ENCODE measurements at regions not wholly inside any gene's neighbourhood (a gene's known extent, or its start where the extent isn't known, plus 50 kb on each side); places are given as distances from the start of the nearest gene placed in this dataset.

DNA sequence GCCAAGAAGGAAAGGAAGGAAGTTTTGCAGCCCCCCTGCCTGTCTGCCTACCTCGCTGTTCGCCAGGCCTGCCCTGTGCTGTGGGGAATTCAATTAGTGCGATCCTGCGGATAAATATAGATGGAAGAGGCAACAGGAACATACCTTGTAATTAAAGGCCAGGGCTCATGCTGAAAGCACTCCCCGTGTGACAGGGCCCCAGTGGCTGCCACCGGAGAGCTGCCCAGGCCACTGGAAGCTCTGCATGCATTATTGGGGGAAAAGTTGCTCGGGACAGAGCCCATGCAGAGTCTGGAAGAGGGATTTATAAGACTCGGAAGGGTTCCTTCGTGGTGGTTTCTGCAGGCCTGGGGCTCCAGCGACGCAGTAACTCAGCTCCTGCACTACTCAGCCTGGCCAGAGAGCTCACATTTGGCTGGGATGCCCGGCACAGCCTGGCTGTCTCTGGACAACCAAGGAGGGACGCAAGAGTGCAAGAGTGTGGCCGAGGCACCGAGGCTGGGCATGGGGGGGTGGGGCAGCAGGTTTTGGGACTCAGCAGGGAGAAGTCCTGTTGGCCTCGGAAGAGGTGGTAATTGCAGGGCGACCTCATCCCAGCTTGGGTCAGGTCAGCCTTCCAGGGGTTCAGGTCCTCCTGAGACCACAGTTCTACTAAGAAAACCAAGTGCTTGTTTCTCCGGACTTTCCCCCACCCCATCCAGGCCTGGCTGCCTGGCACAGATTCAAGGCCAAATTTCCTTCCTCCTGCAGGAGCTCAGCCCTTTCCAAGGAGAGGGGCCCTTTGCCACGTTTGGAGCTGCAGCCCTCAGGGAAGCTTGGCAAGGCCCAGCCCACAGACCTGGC, 68.1 kb upstream of the GGTA1 start:
- no peak overlapping the region for H3K27ac ChIP-seq
- in situ Hi-C loops (cut with HindIII; ENCODE audit: low pct_ligation_motif_present, low sequenced_read_pairs), result loop anchor here (25.0 kb wide), 1 partner anchor 420 kb away; no protein-coding TSS in a partner anchor
- TF ChIP-seq, protein P1, sequence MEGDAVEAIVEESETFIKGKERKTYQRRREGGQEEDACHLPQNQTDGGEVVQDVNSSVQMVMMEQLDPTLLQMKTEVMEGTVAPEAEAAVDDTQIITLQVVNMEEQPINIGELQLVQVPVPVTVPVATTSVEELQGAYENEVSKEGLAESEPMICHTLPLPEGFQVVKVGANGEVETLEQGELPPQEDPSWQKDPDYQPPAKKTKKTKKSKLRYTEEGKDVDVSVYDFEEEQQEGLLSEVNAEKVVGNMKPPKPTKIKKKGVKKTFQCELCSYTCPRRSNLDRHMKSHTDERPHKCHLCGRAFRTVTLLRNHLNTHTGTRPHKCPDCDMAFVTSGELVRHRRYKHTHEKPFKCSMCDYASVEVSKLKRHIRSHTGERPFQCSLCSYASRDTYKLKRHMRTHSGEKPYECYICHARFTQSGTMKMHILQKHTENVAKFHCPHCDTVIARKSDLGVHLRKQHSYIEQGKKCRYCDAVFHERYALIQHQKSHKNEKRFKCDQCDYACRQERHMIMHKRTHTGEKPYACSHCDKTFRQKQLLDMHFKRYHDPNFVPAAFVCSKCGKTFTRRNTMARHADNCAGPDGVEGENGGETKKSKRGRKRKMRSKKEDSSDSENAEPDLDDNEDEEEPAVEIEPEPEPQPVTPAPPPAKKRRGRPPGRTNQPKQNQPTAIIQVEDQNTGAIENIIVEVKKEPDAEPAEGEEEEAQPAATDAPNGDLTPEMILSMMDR (IDR thresholded peaks at IDR 0.05; ENCODE audit: low read depth, low read length, missing control alignments), result peak; percentile 13
- peak overlapping the region; percentile 29 for H3K4me3 ChIP-seq (ENCODE audit: low read depth, low read length)
- no peaks in the 10 kb centered on the region for H3K36me3 ChIP-seq (replicated peaks)
- H3K27me3 ChIP-seq (replicated peaks), result no peaks in the 10 kb centered on the region
- no peak for DNase-seq

DNA sequence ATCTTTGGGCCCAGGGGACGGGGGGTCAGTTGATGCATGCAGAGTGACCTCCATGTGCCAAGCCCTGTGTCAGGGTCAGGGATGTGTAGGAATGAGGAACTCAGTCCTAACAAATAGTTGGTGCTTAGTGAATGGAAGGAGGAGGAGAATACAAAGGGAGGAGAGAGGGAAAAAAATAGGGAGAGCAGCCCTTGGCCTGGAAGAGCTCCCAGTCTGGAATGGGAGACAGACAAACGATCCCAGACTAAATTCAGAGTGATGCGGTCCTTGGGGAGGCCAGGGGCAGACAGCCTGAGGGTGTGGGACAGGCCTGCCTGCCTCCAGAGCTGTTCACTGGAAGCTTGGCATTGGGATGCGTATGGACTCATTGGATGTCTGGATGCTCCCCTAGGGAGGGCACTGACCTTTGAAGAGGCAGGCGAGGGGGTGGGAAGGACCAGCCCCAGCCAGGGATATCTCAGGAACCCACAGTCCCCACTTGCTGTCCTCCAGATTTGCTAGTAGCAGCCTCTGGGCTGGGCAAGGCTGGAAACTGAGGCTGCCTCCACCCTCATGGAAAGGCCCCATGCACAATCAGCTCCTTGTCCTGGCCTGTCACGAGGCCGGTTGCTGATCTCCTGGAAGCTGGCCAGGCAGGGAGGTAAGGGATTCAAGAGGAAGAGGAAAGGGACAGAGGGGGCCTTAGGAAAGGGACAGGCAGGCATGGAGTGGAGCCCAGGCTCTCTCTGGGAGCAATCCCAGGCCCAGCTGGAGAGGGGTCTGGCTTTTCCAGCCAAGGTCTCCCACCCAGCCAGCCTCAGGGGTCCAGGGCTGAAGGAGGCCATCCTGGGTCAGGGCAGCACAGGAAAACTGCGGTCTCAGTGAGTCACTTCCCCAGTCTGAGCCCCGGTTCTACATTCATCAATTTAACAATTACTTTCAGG, 69.0 kb upstream of the GGTA1 start:
- TF ChIP-seq, protein P1 (IDR thresholded peaks at IDR 0.05; ENCODE audit: low read depth, low read length, missing control alignments), result no peak
- H3K36me3 ChIP-seq (replicated peaks), result no peaks in the 10 kb centered on the region
- no peak for DNase-seq
- no peaks in the 10 kb centered on the region for H3K27me3 ChIP-seq (replicated peaks)
- no peak overlapping the region for H3K27ac ChIP-seq
- no peak overlapping the region for H3K4me3 ChIP-seq (ENCODE audit: low read depth, low read length)
- in situ Hi-C loops (cut with HindIII; ENCODE audit: low pct_ligation_motif_present, low sequenced_read_pairs), result loop anchor here (25.0 kb wide), 1 partner anchor 419 kb away; no protein-coding TSS in a partner anchor

DNA sequence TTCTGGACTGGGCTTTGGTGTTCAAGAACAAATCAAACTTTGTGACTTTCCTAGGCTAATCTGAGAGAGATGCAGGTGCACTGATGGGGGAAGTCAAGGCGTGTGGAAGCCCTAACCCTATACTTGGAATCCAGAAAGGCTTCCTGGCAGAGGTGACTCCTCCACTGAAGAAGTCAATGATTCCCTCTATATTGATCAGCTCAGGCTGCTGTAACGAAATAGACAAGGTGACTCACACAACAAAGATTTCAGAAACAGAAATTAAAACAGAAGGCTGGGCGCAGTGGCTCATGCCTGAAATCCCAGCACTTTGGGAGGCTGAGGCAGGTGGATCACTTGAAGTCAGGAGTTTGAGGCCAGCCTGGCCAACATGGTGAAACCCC, 69.6 kb upstream of the GGTA1 start:
- no peak overlapping the region for H3K4me3 ChIP-seq (ENCODE audit: low read depth, low read length)
- TF ChIP-seq, protein P1 (IDR thresholded peaks at IDR 0.05; ENCODE audit: low read depth, low read length, missing control alignments), result no peak
- no peak for DNase-seq
- no peaks in the 10 kb centered on the region for H3K27me3 ChIP-seq (replicated peaks)
- in situ Hi-C loops (cut with HindIII; ENCODE audit: low pct_ligation_motif_present, low sequenced_read_pairs), result loop anchor here (25.0 kb wide), 1 partner anchor 418 kb away; no protein-coding TSS in a partner anchor
- no peak overlapping the region for H3K27ac ChIP-seq
- H3K36me3 ChIP-seq (replicated peaks), result no peaks in the 10 kb centered on the region

DNA sequence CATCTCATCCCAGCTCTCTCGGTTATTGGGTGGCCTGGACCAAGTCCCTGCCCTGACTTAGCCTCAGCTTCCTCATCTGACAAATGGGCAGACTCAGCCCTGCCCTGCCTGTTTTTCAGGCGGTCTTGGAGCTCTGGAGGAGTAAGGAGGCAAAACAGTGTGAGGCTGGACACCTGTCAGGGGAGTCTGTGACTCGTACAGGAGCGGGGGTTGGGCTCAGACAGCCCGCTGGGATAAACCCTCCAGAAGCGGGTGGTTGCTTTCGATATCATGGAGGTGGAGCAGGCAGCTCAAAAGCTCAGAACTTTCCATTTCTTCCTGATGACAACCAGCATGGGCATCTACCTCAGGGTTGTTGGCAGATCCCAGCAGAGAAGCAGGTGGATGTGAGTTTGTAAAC, 72.9 kb upstream of the GGTA1 start:
- Histone ChIP-seq H3K27me3 (replicated peaks) (no peaks in the 10 kb centered on the region), H3K36me3 (replicated peaks) (no peaks in the 10 kb centered on the region), H3K4me3 (ENCODE audit: low read depth, low read length) (no peak overlapping the region), H3K27ac (no peak overlapping the region)
- in situ Hi-C loops (cut with HindIII; ENCODE audit: low pct_ligation_motif_present, low sequenced_read_pairs), result loop anchor here (25.0 kb wide), 1 partner anchor 415 kb away; no protein-coding TSS in a partner anchor
- TF ChIP-seq, protein P1 (IDR thresholded peaks at IDR 0.05; ENCODE audit: low read depth, low read length, missing control alignments), result no peak
- DNase-seq, result no peak

DNA sequence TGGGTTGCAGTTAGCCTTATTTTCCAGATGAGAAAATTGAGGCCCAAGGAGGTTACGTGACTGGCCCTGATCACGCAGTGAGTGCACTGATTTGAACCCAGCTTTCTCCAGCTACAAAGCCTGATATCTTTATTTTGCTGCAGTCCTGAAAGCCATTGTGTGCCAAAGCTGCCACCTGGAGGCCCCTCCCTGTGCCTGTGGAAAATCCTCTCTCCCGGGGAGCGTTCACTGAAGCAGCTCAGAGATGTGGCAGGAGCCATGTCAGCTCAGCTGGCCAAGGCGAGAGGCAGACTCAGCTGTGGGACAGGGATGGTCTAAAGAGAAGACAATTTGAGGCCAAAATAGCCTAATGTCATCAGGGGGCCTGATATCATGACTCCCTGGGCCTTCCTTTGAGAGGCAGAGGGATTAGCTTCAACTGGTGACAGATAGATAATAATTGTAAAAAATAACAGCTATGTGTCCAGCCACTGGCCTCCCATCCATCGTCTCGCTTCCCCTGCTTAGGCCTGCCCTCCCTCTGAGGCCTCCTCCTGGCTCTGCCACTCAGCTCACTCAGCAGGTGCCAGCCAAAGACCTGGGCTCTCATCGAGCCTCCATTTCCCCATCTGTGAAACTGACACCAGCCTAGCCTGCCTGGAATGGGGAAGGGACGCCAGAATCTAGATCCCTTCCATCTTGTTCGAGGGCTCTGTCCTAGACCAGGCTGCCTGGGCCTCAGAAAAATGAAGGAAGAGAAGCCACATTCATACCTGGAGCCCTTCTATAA, 74.3 kb upstream of the GGTA1 start:
- H3K27me3 ChIP-seq (replicated peaks), result no peaks in the 10 kb centered on the region

More for the DNA sequence above, 74.3 kb upstream of the GGTA1 start:
- Histone ChIP-seq H3K27ac (no peak overlapping the region), H3K4me3 (ENCODE audit: low read depth, low read length) (no peak overlapping the region), H3K36me3 (replicated peaks) (no peaks in the 10 kb centered on the region)
- in situ Hi-C loops (cut with HindIII; ENCODE audit: low pct_ligation_motif_present, low sequenced_read_pairs), result loop anchor here (25.0 kb wide), 1 partner anchor 413 kb away; no protein-coding TSS in a partner anchor
- no peak for DNase-seq
- TF ChIP-seq, protein P1 (IDR thresholded peaks at IDR 0.05; ENCODE audit: low read depth, low read length, missing control alignments), result no peak

Data from brain microvascular endothelial cell (primary cell).